ENCODE measurements at regions not wholly inside any gene's neighbourhood (a gene's known extent, or its start where the extent isn't known, plus 50 kb on each side); places are given as distances from the start of the nearest gene placed in this dataset.

- TF ChIP-seq POLR2AphosphoS5 (IDR thresholded peaks at IDR 0.05; ENCODE audit: low read depth, low read length) (no peak), TAF1 (IDR thresholded peaks at IDR 0.05; ENCODE audit: low read depth, low read length) (no peak), POLR2A (IDR thresholded peaks at IDR 0.05; ENCODE audit: low read depth, low read length) (no peak), PAX5 (IDR thresholded peaks at IDR 0.05; ENCODE audit: insufficient read depth, low read length, severe bottlenecking) (no peak), SPI1 (IDR thresholded peaks at IDR 0.05; ENCODE audit: low read depth, low read length) (no peak), POU2F2 (IDR thresholded peaks at IDR 0.05; ENCODE audit: low read depth, low read length) (no peak)
Observed at GRCh38 chr3:62975566-62975965, 100.3 kb upstream of the CADPS start.
